Parathyroid adenoma (tissue), 2 donors: ENCODE measurements at regions not wholly inside any gene's neighbourhood (a gene's known extent, or its start where the extent isn't known, plus 50 kb on each side); places are given as distances from the start of the nearest gene placed in this dataset.
"Not testable (repeated sequence)": the region's sequence is repeated elsewhere in the genome, so short reads cannot be mapped to it uniquely, and the experiment has no call there.

ENCODE experiments used
- H2AFZ ChIP-seq: fragments of 300-600 bp; sonication (generic); one replicate; pipeline ENCODE4 v1.7.0; 2017; ENCODE audit warnings: antibody characterized with exemption, mild to moderate bottlenecking
- H3K27ac ChIP-seq: fragments of 300-600 bp; sonication (generic); one replicate; pipeline ENCODE4 v1.7.0; 2017
- H3K27me3 ChIP-seq: fragments of 300-600 bp; sonication (generic); one replicate; pipeline ENCODE4 v1.7.0; 2017; ENCODE audit warnings: low read length; ENCODE audit not compliant: control insufficient read depth, insufficient read depth
- H3K36me3 ChIP-seq: fragments of 300-600 bp; sonication (generic); one replicate; pipeline ENCODE4 v1.7.0; 2017; ENCODE audit warnings: low read length; ENCODE audit not compliant: control insufficient read depth, insufficient read depth
- H3K4me1 ChIP-seq: fragments of 300-600 bp; sonication (generic); one replicate; pipeline ENCODE4 v1.7.0; 2017; ENCODE audit warnings: control low read depth
- H3K4me2 ChIP-seq: fragments of 300-600 bp; sonication (generic); one replicate; pipeline ENCODE4 v1.7.0; 2017; ENCODE audit warnings: low read length
- H3K4me3 ChIP-seq: fragments of 300-600 bp; sonication (generic); one replicate; pipeline ENCODE4 v1.7.0; 2017; ENCODE audit warnings: low read depth, low read length
- H3K79me2 ChIP-seq: fragments of 300-600 bp; sonication (generic); one replicate; pipeline ENCODE4 v1.7.0; 2017; ENCODE audit warnings: control low read depth
- H3K9ac ChIP-seq: fragments of 300-600 bp; sonication (generic); one replicate; pipeline ENCODE4 v1.7.0; 2017; ENCODE audit warnings: mild to moderate bottlenecking
- H3K9me3 ChIP-seq: fragments of 300-600 bp; sonication (generic); one replicate; pipeline ENCODE4 v1.7.0; 2017; ENCODE audit warnings: low read length; ENCODE audit not compliant: control insufficient read depth
- TF ChIP-seq, protein P1 (sequence below): fragments of 300-600 bp; sonication (generic); IDR thresholded peaks from one replicate; pipeline ENCODE4 v1.7.0; 2017; ENCODE audit warnings: antibody characterized with exemption, mild to moderate bottlenecking
- donor health status: primary hyperparathyroidism.

DNA sequence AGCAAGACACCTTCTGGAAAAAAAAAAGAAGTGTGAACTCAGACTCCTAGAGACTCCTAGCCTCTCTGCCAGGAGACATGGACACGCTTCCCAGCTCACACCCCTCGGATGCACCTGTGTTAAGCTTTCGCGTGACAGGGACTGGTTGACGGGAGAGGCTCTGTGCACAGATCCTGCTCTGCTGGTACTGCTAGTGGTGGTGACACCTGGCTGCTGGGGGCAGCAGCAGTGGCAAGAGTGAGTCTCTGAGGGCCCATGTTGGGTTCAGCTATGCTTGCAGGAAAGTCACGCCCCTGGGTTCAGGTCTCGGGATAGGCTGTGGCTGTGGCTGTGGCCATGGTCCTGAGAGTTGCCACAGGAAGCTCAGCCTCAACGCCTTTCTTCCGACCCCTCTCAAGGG is 81.1 kb downstream of the XRCC2 start:
- TF ChIP-seq, protein P1, sequence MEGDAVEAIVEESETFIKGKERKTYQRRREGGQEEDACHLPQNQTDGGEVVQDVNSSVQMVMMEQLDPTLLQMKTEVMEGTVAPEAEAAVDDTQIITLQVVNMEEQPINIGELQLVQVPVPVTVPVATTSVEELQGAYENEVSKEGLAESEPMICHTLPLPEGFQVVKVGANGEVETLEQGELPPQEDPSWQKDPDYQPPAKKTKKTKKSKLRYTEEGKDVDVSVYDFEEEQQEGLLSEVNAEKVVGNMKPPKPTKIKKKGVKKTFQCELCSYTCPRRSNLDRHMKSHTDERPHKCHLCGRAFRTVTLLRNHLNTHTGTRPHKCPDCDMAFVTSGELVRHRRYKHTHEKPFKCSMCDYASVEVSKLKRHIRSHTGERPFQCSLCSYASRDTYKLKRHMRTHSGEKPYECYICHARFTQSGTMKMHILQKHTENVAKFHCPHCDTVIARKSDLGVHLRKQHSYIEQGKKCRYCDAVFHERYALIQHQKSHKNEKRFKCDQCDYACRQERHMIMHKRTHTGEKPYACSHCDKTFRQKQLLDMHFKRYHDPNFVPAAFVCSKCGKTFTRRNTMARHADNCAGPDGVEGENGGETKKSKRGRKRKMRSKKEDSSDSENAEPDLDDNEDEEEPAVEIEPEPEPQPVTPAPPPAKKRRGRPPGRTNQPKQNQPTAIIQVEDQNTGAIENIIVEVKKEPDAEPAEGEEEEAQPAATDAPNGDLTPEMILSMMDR = no peak
- Histone ChIP-seq H3K4me3 (no peak overlapping the region), H3K27me3 (no peaks in the 10 kb centered on the region), H3K9ac (no peak overlapping the region), H3K36me3 (no peaks in the 10 kb centered on the region), H3K4me2 (no peak overlapping the region), H3K79me2 (no peaks in the 10 kb centered on the region), H3K4me1 (no peaks in the 10 kb centered on the region), H2AFZ (no peak overlapping the region), H3K27ac (no peak overlapping the region), H3K9me3 (no peaks in the 10 kb centered on the region)

DNA sequence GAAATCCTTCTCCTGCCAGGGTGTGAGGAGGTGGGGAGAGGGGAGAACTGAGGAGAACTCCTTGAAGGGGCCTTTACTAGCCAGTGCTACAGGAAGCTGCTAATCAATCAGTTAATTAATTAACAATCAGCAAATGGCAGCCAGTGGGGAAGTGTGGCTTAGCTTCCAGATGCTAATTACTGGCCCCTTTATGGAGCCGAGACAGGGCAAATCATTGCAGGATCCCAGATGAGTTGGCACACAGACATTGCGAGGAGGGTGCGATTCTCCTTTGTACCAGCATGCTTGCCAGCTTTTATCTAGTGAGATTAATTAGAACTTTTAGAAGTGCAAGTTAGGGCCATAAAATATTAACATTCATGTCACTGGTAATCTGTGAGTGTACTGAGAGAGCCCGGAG is 84.0 kb downstream of the XRCC2 start:
- Histone ChIP-seq H3K4me2 (no peak overlapping the region), H2AFZ (no peak overlapping the region), H3K79me2 (no peaks in the 10 kb centered on the region), H3K27me3 (no peaks in the 10 kb centered on the region), H3K9ac (no peak overlapping the region), H3K4me3 (no peak overlapping the region), H3K9me3 (no peaks in the 10 kb centered on the region), H3K4me1 (no peaks in the 10 kb centered on the region), H3K27ac (no peak overlapping the region), H3K36me3 (no peaks in the 10 kb centered on the region)
- TF ChIP-seq, protein P1 = no peak

DNA sequence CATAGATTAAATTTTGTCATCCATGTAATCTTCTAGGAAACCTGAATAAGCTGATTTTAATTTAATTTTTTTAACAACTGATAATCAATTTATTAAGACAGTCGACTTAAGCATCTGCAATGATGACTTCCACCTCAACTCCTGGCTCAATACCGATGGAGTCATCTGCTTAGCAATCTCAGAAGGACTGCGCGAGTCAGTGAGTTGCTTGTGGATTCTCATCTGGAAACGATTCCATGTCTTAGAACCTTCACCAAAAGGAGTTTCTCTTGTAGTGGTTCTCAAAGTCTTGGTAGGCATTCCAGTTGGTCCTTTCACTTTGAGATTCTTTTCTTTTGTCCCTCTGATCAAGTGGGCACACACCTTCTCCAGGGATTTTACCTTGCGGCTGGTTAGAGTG is 85.5 kb downstream of the XRCC2 start:
- Histone ChIP-seq H3K4me2 (no peak overlapping the region), H3K79me2 (no peaks in the 10 kb centered on the region), H2AFZ (no peak overlapping the region), H3K36me3 (no peaks in the 10 kb centered on the region), H3K4me3 (no peak overlapping the region), H3K4me1 (no peaks in the 10 kb centered on the region), H3K27me3 (no peaks in the 10 kb centered on the region), H3K9ac (no peak overlapping the region), H3K27ac (no peak overlapping the region), H3K9me3 (no peaks in the 10 kb centered on the region)
- TF ChIP-seq, protein P1 = no peak

DNA sequence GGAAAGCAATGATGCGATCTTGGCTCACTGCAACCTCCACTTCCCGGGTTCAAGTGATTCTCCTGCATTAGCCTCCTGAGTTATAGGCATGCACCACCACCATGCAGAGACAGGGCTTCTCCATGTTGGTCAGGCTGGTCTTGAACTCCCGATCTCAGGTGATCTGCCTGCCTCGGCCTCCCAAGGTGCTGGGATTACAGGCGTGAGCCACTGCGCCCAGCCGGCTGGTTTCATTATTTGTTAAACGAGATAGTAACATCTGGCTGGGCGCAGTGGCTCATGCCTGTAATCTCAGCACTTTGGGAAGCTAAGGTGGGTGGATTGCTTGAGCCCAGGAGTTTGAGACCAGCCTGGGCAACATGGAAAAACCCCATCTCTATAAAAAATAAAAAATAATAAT is 86.1 kb downstream of the XRCC2 start:
- H3K27me3 ChIP-seq, H3K4me2 ChIP-seq, H3K4me1 ChIP-seq, H3K79me2 ChIP-seq, H3K36me3 ChIP-seq, H3K9ac ChIP-seq, H3K4me3 ChIP-seq, H3K9me3 ChIP-seq, H2AFZ ChIP-seq, H3K27ac ChIP-seq: not testable (repeated sequence)

DNA sequence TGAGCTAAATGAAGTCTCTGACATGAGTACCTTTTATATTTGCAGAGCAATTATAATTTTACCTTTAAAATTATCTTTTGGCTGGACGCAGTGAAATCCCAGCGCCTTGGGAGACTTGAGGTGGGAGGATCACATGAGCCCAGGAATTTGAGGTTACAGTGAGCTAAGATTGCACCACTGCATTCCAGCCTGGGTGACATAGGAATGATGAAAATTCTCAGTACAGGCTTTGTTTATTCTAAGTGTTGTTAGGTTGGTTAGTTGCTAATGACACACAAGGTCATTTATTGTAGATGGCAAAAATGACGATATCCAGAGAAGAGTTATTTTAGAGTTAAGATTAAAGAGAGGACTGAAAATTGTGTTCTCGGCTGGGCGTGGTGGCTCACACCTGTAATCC is 87.6 kb downstream of the XRCC2 start:
- H3K36me3 ChIP-seq = no peaks in the 10 kb centered on the region
- H3K9ac ChIP-seq = no peak overlapping the region
- H3K4me1 ChIP-seq = no peaks in the 10 kb centered on the region
- no peaks in the 10 kb centered on the region for H3K9me3 ChIP-seq
- no peak overlapping the region for H3K27ac ChIP-seq
- no peaks in the 10 kb centered on the region for H3K27me3 ChIP-seq
- no peak overlapping the region for H3K4me3 ChIP-seq
- H3K79me2 ChIP-seq = no peaks in the 10 kb centered on the region
- TF ChIP-seq, protein P1 = no peak
- no peak overlapping the region for H3K4me2 ChIP-seq
- H2AFZ ChIP-seq = no peak overlapping the region
